Caco-2 (cell line): ENCODE measurements at regions not wholly inside any gene's neighbourhood (a gene's known extent, or its start where the extent isn't known, plus 50 kb on each side); places are given as distances from the start of the nearest gene placed in this dataset.

Experiments used
- BruUV-seq: library from RNA; stranded (reverse); fragments of 400-500 nt; replicated peaks from 2 replicates; lab custom pipeline; 2021; lab: Mats Ljungman, UMichigan
- CTCF ChIA-PET: fragments of 300-600 bp; sonication (Branson Sonifier 250); formaldehyde crosslinking; loops from one replicate; lab custom pipeline; 2022; ENCODE audit warnings: antibody characterized with exemption; lab: Charles Lee
- POLR2A ChIA-PET: fragments of 300-600 bp; sonication (Branson Sonifier 250); formaldehyde crosslinking; loops from one replicate; lab custom pipeline; 2022; ENCODE audit warnings: antibody characterized with exemption; lab: Charles Lee
- DNase-seq, 2 experiments: peaks; one replicate each; pipeline versions ENCODE4 v3.0.0 to v3.0.0-alpha.2; 2020 to 2022
- H3K27me3 ChIP-seq: replicated peaks from 2 replicates; pipeline ENCODE4 v1.6.0; 2011; ENCODE audit warnings: low read length; ENCODE audit not compliant: control insufficient read depth, insufficient read depth
- H3K36me3 ChIP-seq: 2 replicates; pipeline ENCODE4 v1.5.1; 2011; ENCODE audit warnings: low read length; ENCODE audit not compliant: control insufficient read depth, insufficient read depth
- H3K4me1 ChIP-seq: fragments of 250-450 bp; sonication (Bioruptor Pico); 2 replicates; pipeline ENCODE4 v1.5.1; 2020; ENCODE audit warnings: mild to moderate bottlenecking
- H3K4me3 ChIP-seq: 2 replicates; pipeline ENCODE4 v1.5.1; 2011; ENCODE audit warnings: low read depth, mild to moderate bottlenecking, control low read depth, low read length
- H3K9me3 ChIP-seq: fragments of 250-450 bp; sonication (Bioruptor Pico); 2 replicates; pipeline ENCODE4 v1.5.1; 2020; ENCODE audit warnings: mild to moderate bottlenecking, moderate library complexity
- H3K27ac Mint-ChIP-seq: one replicate; pipeline ENCODE4 v1.8.0; 2022; ENCODE audit warnings: mixed read lengths; ENCODE audit not compliant: unreplicated experiment
- H3K27me3 Mint-ChIP-seq: one replicate; pipeline ENCODE4 v1.8.0; 2022; ENCODE audit warnings: mixed read lengths; ENCODE audit not compliant: insufficient read depth, unreplicated experiment
- H3K36me3 Mint-ChIP-seq: one replicate; pipeline ENCODE4 v1.8.0; 2022; ENCODE audit warnings: mild to moderate bottlenecking, mixed read lengths; ENCODE audit not compliant: insufficient read depth, unreplicated experiment
- H3K4me1 Mint-ChIP-seq: one replicate; pipeline ENCODE4 v1.8.0; 2022; ENCODE audit warnings: low read depth, mixed read lengths; ENCODE audit not compliant: unreplicated experiment
- H3K4me3 Mint-ChIP-seq: one replicate; pipeline ENCODE4 v1.8.0; 2022; ENCODE audit warnings: mild to moderate bottlenecking, moderate library complexity, mixed read lengths; ENCODE audit not compliant: unreplicated experiment
- H3K9me3 Mint-ChIP-seq: one replicate; pipeline ENCODE4 v1.8.0; 2022; ENCODE audit warnings: mixed read lengths; ENCODE audit not compliant: unreplicated experiment
- intact Hi-C: fragments of 100-400 bp; cut with micrococcal nuclease; formaldehyde crosslinking; loops from one replicate; pipeline ENCODE4 v1.10.0; 2022; ENCODE audit not compliant: unreplicated experiment
- TF ChIP-seq, protein P1 (sequence below), 2 experiments: fragments of 200-600 bp in 1 of 2; IDR thresholded peaks; 1 replicate in 1 of 2; 2 replicates in 1 of 2; pipeline versions ENCODE4 v1.5.1 to v1.8.0; 2011 to 2022; ENCODE audit warnings: antibody characterized with exemption in 1 of 2, control low read depth in 1 of 2, inconsistent platforms in 1 of 2, low read depth in 1 of 2, low read length in 1 of 2, mild to moderate bottlenecking in 1 of 2, moderate library complexity in 1 of 2; ENCODE audit not compliant: insufficient read depth in 1 of 2, severe bottlenecking in 1 of 2, unreplicated experiment in 1 of 2

- Histone ChIP-seq H3K9me3 (peaks cover 11% of the 10 kb centered on the region), H3K27me3 (peaks cover 2% of the 10 kb centered on the region; the same call in 1 of the 2 replicates), H3K4me3 (no peak overlapping the region), H3K36me3 (no peaks in the 10 kb centered on the region), H3K4me1 (no peaks in the 10 kb centered on the region)
- TF ChIP-seq, protein P1, sequence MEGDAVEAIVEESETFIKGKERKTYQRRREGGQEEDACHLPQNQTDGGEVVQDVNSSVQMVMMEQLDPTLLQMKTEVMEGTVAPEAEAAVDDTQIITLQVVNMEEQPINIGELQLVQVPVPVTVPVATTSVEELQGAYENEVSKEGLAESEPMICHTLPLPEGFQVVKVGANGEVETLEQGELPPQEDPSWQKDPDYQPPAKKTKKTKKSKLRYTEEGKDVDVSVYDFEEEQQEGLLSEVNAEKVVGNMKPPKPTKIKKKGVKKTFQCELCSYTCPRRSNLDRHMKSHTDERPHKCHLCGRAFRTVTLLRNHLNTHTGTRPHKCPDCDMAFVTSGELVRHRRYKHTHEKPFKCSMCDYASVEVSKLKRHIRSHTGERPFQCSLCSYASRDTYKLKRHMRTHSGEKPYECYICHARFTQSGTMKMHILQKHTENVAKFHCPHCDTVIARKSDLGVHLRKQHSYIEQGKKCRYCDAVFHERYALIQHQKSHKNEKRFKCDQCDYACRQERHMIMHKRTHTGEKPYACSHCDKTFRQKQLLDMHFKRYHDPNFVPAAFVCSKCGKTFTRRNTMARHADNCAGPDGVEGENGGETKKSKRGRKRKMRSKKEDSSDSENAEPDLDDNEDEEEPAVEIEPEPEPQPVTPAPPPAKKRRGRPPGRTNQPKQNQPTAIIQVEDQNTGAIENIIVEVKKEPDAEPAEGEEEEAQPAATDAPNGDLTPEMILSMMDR (IDR thresholded peaks at IDR 0.05; ENCODE audit: insufficient read depth in 1 of 2, low read depth in 1 of 2, low read length in 1 of 2, severe bottlenecking in 1 of 2, unreplicated experiment in 1 of 2) = no peak
- Mint-ChIP-seq H3K27ac (no peak overlapping the region), H3K4me3 (no peak overlapping the region), H3K27me3 (peaks cover 25% of the 10 kb centered on the region), H3K4me1 (no peaks in the 10 kb centered on the region), H3K36me3 (no peaks in the 10 kb centered on the region), H3K9me3 (no peaks in the 10 kb centered on the region)
- CTCF ChIA-PET = interaction anchor here (1.6 kb wide), 1 partner anchor 233 kb away, joined by 5 read pairs; no protein-coding TSS in a partner anchor
- intact Hi-C loops = no loop called here
- POLR2A ChIA-PET = no interaction called here
- no peak for DNase-seq
- no TSS peak for BruUV-seq
Observed at GRCh38 chr10:47078393-47079203, 167.4 kb downstream of the PTPN20 start.

DNA sequence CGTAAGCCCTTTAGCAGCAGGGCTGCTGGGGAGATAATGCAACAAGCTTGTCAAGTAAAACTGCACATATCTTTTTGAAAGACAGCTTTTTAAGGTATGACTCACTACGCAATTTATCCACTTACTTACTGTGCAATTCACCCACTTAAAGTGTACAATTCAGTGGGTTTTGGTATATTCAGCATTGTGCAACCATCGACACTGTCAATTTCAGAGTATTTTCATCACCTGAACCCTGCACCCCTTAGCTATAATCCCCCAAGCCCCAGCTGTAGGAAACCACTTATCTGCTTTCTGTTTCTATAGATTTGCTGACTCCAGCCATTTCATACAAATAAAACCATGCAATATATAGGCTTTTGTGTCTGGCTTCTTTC, 168.0 kb downstream of the PTPN20 start:
- no TSS peak for BruUV-seq
- DNase-seq = no peak
- Mint-ChIP-seq H3K27me3 (peaks cover 26% of the 10 kb centered on the region), H3K4me3 (no peak overlapping the region), H3K9me3 (no peaks in the 10 kb centered on the region), H3K36me3 (no peaks in the 10 kb centered on the region), H3K4me1 (no peaks in the 10 kb centered on the region), H3K27ac (no peak overlapping the region)
- CTCF ChIA-PET = interaction anchor here (1.6 kb wide), 1 partner anchor 233 kb away, joined by 5 read pairs; no protein-coding TSS in a partner anchor
- peaks cover 11% of the 10 kb centered on the region for H3K9me3 ChIP-seq
- no peak overlapping the region for H3K4me3 ChIP-seq
- peaks cover 2% of the 10 kb centered on the region; the same call in 1 of the 2 replicates for H3K27me3 ChIP-seq
- no peaks in the 10 kb centered on the region for H3K36me3 ChIP-seq
- POLR2A ChIA-PET = no interaction called here
- H3K4me1 ChIP-seq = no peaks in the 10 kb centered on the region
- intact Hi-C loops = no loop called here
- TF ChIP-seq, protein P1 (IDR thresholded peaks at IDR 0.05; ENCODE audit: insufficient read depth in 1 of 2, low read depth in 1 of 2, low read length in 1 of 2, severe bottlenecking in 1 of 2, unreplicated experiment in 1 of 2) = no peak

- BruUV-seq = no TSS peak
- Histone ChIP-seq H3K9me3 (peaks cover 11% of the 10 kb centered on the region), H3K36me3 (no peaks in the 10 kb centered on the region), H3K4me1 (no peaks in the 10 kb centered on the region), H3K27me3 (peaks cover 2% of the 10 kb centered on the region; the same call in 1 of the 2 replicates), H3K4me3 (no peak overlapping the region)
- H3K4me1 Mint-ChIP-seq = no peaks in the 10 kb centered on the region
- H3K27me3 Mint-ChIP-seq = peaks cover 22% of the 10 kb centered on the region
- TF ChIP-seq, protein P1 (IDR thresholded peaks at IDR 0.05; ENCODE audit: insufficient read depth in 1 of 2, low read depth in 1 of 2, low read length in 1 of 2, severe bottlenecking in 1 of 2, unreplicated experiment in 1 of 2) = no peak
- CTCF ChIA-PET = no interaction called here
- no peaks in the 10 kb centered on the region for H3K36me3 Mint-ChIP-seq
- intact Hi-C loops = no loop called here
- no peak overlapping the region for H3K4me3 Mint-ChIP-seq
- DNase-seq = no peak
- no peak overlapping the region for H3K27ac Mint-ChIP-seq
- POLR2A ChIA-PET = no interaction called here
- H3K9me3 Mint-ChIP-seq = no peaks in the 10 kb centered on the region
Observed at GRCh38 chr10:47081264-47081663, 170.0 kb downstream of the PTPN20 start.
